ENCODE measurements at regions not wholly inside any gene's neighbourhood (a gene's known extent, or its start where the extent isn't known, plus 50 kb on each side); places are given as distances from the start of the nearest gene placed in this dataset.
"Not testable (repeated sequence)": the region's sequence is repeated elsewhere in the genome, so short reads cannot be mapped to it uniquely, and the experiment has no call there.

GRCh38 chr3:178087376-178087775 is 448.9 kb upstream of the KCNMB2 start:
- ChIA-PET CTCF (no interaction called here), POLR2A (no interaction called here)

GRCh38 chr3:178088963-178089362 is 447.3 kb upstream of the KCNMB2 start:
- ChIA-PET CTCF (no interaction called here), POLR2A (no interaction called here)

GRCh38 chr3:178090899-178091298 is 445.3 kb upstream of the KCNMB2 start:
- ChIA-PET POLR2A (no interaction called here), CTCF (no interaction called here)

- CTCF ChIA-PET: no interaction called here
These were observed 440.7 kb upstream of the KCNMB2 start for GRCh38 chr3:178095522-178095921.

GRCh38 chr3:178096955-178097354 is 439.3 kb upstream of the KCNMB2 start:
- CTCF ChIA-PET: no interaction called here
- POLR2A ChIA-PET: no interaction called here

More at GRCh38 chr3:178095522-178095921, 440.7 kb upstream of the KCNMB2 start:
- POLR2A ChIA-PET: no interaction called here

- ChIA-PET POLR2A (no interaction called here), CTCF (no interaction called here)
These were observed 438.7 kb upstream of the KCNMB2 start for GRCh38 chr3:178097576-178097975.

- CTCF ChIA-PET: no interaction called here
These were observed 437.0 kb upstream of the KCNMB2 start for GRCh38 chr3:178099274-178099673.

GRCh38 chr3:178099862-178100261 is 436.4 kb upstream of the KCNMB2 start:
- CTCF ChIA-PET: no interaction called here
- POLR2A ChIA-PET: no interaction called here

More at GRCh38 chr3:178099274-178099673, 437.0 kb upstream of the KCNMB2 start:
- POLR2A ChIA-PET: no interaction called here

GRCh38 chr3:178100908-178101307 is 435.3 kb upstream of the KCNMB2 start:
- ChIA-PET POLR2A (interaction anchor here (0.6 kb wide), 1 partner anchor 1521 kb away, joined by 3 read pairs; no protein-coding TSS in a partner anchor), CTCF (no interaction called here)

GRCh38 chr3:178103140-178103539 is 433.1 kb upstream of the KCNMB2 start:
- POLR2A ChIA-PET: no interaction called here
- CTCF ChIA-PET: no interaction called here

- CTCF ChIA-PET: no interaction called here
- POLR2A ChIA-PET: no interaction called here
These were observed 428.4 kb upstream of the KCNMB2 start for GRCh38 chr3:178107804-178108203.

- POLR2A ChIA-PET: no interaction called here
- CTCF ChIA-PET: no interaction called here
These were observed 426.5 kb upstream of the KCNMB2 start for GRCh38 chr3:178109691-178110090.

- POLR2A ChIA-PET: no interaction called here
- CTCF ChIA-PET: no interaction called here
These were observed 424.1 kb upstream of the KCNMB2 start for GRCh38 chr3:178112134-178112533.

GRCh38 chr3:178112552-178112951 is 423.7 kb upstream of the KCNMB2 start:
- CTCF ChIA-PET, POLR2A ChIA-PET: not testable (repeated sequence)

GRCh38 chr3:178117641-178118040 is 418.6 kb upstream of the KCNMB2 start:
- POLR2A ChIA-PET: no interaction called here
- CTCF ChIA-PET: no interaction called here

- CTCF ChIA-PET, POLR2A ChIA-PET: not testable (repeated sequence)
These were observed 416.5 kb upstream of the KCNMB2 start for GRCh38 chr3:178119608-178120295.

- ChIA-PET CTCF (no interaction called here), POLR2A (no interaction called here)
These were observed 415.9 kb upstream of the KCNMB2 start for GRCh38 chr3:178120367-178120766.

- ChIA-PET CTCF (no interaction called here), POLR2A (no interaction called here)
These were observed 409.6 kb upstream of the KCNMB2 start for GRCh38 chr3:178126686-178127085.

GRCh38 chr3:178127221-178127620 is 409.0 kb upstream of the KCNMB2 start:
- CTCF ChIA-PET: no interaction called here
- POLR2A ChIA-PET: no interaction called here

GRCh38 chr3:178129109-178129508 is 407.1 kb upstream of the KCNMB2 start:
- ChIA-PET POLR2A (no interaction called here), CTCF (no interaction called here)

GRCh38 chr3:178131801-178132200 is 404.4 kb upstream of the KCNMB2 start:
- ChIA-PET POLR2A (no interaction called here), CTCF (no interaction called here)

- ChIA-PET POLR2A (no interaction called here), CTCF (no interaction called here)
These were observed 399.0 kb upstream of the KCNMB2 start for GRCh38 chr3:178137206-178137605.

GRCh38 chr3:178137831-178138230 is 398.4 kb upstream of the KCNMB2 start:
- CTCF ChIA-PET: no interaction called here
- POLR2A ChIA-PET: no interaction called here
